ENCODE measurements at regions not wholly inside any gene's neighbourhood (a gene's known extent, or its start where the extent isn't known, plus 50 kb on each side); places are given as distances from the start of the nearest gene placed in this dataset.

DNA sequence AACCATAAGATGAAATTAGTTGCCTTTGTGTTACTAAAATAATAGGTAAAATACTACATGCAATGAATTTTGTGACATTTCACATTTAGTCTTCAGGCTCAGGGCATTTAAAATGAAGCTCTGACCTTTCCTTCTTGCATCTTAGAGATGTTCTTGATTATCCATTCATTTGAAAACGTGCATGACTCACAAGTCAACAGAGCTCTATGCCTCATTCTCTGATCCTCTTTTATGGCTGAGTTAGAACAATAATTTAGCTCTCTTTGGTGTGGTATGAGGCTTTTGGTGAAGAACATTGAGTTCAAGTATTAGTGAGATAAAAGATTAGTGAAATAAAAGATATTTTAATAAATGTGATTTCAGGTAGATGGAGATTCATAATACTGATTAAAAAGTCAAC lies 66.5 kb downstream of the TIGD2 start:
- TF ChIP-seq, protein P1, sequence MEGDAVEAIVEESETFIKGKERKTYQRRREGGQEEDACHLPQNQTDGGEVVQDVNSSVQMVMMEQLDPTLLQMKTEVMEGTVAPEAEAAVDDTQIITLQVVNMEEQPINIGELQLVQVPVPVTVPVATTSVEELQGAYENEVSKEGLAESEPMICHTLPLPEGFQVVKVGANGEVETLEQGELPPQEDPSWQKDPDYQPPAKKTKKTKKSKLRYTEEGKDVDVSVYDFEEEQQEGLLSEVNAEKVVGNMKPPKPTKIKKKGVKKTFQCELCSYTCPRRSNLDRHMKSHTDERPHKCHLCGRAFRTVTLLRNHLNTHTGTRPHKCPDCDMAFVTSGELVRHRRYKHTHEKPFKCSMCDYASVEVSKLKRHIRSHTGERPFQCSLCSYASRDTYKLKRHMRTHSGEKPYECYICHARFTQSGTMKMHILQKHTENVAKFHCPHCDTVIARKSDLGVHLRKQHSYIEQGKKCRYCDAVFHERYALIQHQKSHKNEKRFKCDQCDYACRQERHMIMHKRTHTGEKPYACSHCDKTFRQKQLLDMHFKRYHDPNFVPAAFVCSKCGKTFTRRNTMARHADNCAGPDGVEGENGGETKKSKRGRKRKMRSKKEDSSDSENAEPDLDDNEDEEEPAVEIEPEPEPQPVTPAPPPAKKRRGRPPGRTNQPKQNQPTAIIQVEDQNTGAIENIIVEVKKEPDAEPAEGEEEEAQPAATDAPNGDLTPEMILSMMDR (IDR thresholded peaks at IDR 0.05; ENCODE audit: insufficient read depth, low read length): no peak
- DNase-seq (ENCODE audit: low read depth): no peak
- H3K4me3 ChIP-seq (ENCODE audit: low read depth, low read length): no peak overlapping the region

DNA sequence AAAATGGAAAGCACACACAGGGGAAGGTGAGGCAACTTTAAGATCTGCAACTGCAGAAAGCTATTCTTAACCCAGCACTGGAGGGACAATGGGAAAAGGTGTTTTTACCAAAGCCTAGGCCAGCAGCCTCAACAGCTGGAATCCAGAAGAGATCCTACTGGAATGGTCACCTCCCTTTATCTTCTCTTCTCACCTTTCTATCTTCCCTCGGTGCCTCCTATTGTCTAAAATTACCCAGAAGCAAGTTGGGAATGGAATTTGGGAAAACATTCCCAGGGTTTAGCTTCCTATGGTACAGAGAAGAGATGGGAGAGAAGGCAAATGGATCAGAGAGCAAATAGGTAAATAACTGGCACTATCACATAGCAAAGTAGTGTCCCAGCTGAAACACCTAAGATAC lies 73.1 kb downstream of the TIGD2 start:
- DNase-seq (ENCODE audit: low read depth): no peak
- no peak overlapping the region for H3K4me3 ChIP-seq (ENCODE audit: low read depth, low read length)
- TF ChIP-seq, protein P1 (IDR thresholded peaks at IDR 0.05; ENCODE audit: insufficient read depth, low read length): no peak

Data from fibroblast of the aortic adventitia (primary cell).